ENCODE measurements at regions not wholly inside any gene's neighbourhood (a gene's known extent, or its start where the extent isn't known, plus 50 kb on each side); places are given as distances from the start of the nearest gene placed in this dataset.

DNA sequence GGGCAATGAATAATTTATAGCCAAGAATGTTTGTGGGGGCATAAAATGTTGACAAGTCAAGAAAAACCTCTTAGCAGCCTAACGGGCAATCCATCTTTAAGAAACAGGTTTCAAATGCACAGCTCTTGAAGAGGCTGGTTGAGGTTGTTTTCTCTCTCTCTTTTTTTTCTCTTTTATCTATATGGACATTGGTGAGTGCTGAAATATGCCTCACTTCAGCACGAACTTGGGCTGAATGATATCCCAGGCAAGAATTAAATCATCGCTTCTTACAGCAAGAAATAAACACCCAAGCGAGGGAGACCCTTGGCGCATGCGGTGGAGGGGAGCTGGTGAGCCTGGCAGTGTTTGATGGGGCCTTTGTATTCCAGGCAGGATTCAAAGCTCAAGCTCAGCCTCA, 160.9 kb downstream of the OAT start:
- TF ChIP-seq POLR2A (IDR thresholded peaks at IDR 0.05): no peak
- TF ChIP-seq, protein P1, sequence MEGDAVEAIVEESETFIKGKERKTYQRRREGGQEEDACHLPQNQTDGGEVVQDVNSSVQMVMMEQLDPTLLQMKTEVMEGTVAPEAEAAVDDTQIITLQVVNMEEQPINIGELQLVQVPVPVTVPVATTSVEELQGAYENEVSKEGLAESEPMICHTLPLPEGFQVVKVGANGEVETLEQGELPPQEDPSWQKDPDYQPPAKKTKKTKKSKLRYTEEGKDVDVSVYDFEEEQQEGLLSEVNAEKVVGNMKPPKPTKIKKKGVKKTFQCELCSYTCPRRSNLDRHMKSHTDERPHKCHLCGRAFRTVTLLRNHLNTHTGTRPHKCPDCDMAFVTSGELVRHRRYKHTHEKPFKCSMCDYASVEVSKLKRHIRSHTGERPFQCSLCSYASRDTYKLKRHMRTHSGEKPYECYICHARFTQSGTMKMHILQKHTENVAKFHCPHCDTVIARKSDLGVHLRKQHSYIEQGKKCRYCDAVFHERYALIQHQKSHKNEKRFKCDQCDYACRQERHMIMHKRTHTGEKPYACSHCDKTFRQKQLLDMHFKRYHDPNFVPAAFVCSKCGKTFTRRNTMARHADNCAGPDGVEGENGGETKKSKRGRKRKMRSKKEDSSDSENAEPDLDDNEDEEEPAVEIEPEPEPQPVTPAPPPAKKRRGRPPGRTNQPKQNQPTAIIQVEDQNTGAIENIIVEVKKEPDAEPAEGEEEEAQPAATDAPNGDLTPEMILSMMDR (IDR thresholded peaks at IDR 0.05 in 4 of 5, conservative IDR thresholded peaks at IDR 0.05 in 1 of 5): no peak

Data from gastrocnemius medialis (tissue), 4 donors.